PC-9 (cell line): ENCODE measurements at regions not wholly inside any gene's neighbourhood (a gene's known extent, or its start where the extent isn't known, plus 50 kb on each side); places are given as distances from the start of the nearest gene placed in this dataset.

Experiments used
- EZH2 ChIP-seq: fragments of 200-600 bp; sonication (generic); IDR thresholded peaks from 2 replicates; pipeline ENCODE4 v1.8.0; 2017; ENCODE audit warnings: antibody characterized with exemption, low read depth
- TF ChIP-seq, protein P1 (sequence below): fragments of 200-600 bp; sonication (generic); conservative IDR thresholded peaks from 2 replicates; pipeline ENCODE4 v1.6.1; 2017; ENCODE audit warnings: mixed run types, antibody characterized with exemption, mild to moderate bottlenecking, moderate library complexity

DNA sequence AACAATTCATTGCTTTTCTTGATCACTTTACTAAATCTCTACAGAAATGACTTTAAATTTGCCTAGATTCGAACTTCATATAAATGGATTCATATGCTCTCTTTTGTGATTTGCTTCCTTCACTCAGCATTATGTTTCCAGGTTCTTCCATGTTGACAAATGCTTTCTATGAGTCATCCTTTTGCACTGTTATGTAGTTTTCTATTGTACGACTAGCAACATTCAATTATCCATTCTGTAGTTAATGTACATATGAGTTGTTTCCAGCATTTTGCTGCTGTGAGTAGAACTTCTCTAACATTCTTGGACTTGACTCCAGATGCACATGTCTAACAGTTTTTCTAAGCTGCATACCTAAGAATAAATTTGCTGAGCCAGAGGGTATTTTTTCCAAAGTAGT, 66.5 kb upstream of the NEUROD1 start:
- TF ChIP-seq, protein P1, sequence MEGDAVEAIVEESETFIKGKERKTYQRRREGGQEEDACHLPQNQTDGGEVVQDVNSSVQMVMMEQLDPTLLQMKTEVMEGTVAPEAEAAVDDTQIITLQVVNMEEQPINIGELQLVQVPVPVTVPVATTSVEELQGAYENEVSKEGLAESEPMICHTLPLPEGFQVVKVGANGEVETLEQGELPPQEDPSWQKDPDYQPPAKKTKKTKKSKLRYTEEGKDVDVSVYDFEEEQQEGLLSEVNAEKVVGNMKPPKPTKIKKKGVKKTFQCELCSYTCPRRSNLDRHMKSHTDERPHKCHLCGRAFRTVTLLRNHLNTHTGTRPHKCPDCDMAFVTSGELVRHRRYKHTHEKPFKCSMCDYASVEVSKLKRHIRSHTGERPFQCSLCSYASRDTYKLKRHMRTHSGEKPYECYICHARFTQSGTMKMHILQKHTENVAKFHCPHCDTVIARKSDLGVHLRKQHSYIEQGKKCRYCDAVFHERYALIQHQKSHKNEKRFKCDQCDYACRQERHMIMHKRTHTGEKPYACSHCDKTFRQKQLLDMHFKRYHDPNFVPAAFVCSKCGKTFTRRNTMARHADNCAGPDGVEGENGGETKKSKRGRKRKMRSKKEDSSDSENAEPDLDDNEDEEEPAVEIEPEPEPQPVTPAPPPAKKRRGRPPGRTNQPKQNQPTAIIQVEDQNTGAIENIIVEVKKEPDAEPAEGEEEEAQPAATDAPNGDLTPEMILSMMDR = no peak
- no peak for TF ChIP-seq EZH2
